Uterus (tissue), 2 donors: ENCODE measurements at regions not wholly inside any gene's neighbourhood (a gene's known extent, or its start where the extent isn't known, plus 50 kb on each side); places are given as distances from the start of the nearest gene placed in this dataset.

ENCODE experiments used
- POLR2A ChIP-seq, 2 donors: fragments of 450-650 bp; IDR thresholded peaks; one replicate each; pipeline ENCODE4 v1.6.1; 2016; ENCODE audit warnings: antibody characterized with exemption in 2 of 2, mild to moderate bottlenecking in 1 of 2, moderate library complexity in 1 of 2
- TF ChIP-seq, protein P1 (sequence below), 4 experiments: fragments of 200-600 bp in 2 of 4; fragments of 450-650 bp in 2 of 4; sonication (generic) in 2 of 4; IDR thresholded peaks; one replicate each; pipeline ENCODE4 v1.5.1; 2016 to 2019; ENCODE audit warnings: antibody characterized with exemption in 4 of 4, mild to moderate bottlenecking in 2 of 4, moderate library complexity in 1 of 4

DNA sequence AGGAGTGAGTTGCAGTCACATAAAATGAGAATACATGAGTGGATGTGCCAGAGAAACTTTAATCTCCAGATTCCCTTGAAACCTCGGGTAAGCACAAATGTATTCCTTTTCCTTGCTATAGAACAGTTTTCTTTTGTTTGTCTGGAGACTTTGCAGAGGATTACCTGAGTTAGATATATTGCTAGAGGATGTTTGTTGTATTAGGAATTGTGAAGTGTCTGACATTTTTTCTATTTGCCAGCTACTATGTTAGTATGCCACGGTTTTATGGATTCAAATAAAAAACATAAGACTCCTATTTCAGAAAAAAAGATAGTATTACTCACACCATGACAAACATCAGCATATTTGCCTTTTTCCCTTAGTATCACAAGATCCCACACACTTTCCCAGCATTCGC is 844.9 kb upstream of the SLITRK5 start:
- TF ChIP-seq, protein P1, sequence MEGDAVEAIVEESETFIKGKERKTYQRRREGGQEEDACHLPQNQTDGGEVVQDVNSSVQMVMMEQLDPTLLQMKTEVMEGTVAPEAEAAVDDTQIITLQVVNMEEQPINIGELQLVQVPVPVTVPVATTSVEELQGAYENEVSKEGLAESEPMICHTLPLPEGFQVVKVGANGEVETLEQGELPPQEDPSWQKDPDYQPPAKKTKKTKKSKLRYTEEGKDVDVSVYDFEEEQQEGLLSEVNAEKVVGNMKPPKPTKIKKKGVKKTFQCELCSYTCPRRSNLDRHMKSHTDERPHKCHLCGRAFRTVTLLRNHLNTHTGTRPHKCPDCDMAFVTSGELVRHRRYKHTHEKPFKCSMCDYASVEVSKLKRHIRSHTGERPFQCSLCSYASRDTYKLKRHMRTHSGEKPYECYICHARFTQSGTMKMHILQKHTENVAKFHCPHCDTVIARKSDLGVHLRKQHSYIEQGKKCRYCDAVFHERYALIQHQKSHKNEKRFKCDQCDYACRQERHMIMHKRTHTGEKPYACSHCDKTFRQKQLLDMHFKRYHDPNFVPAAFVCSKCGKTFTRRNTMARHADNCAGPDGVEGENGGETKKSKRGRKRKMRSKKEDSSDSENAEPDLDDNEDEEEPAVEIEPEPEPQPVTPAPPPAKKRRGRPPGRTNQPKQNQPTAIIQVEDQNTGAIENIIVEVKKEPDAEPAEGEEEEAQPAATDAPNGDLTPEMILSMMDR (IDR thresholded peaks at IDR 0.05): no peak
- no peak for TF ChIP-seq POLR2A (IDR thresholded peaks at IDR 0.05)
